ENCODE measurements at regions not wholly inside any gene's neighbourhood (a gene's known extent, or its start where the extent isn't known, plus 50 kb on each side); places are given as distances from the start of the nearest gene placed in this dataset.

- Histone ChIP-seq H4K20me1 (ENCODE audit: control insufficient read depth, extremely low read depth, insufficient read depth, low read length) (no peaks in the 10 kb centered on the region), H3K4me3 (ENCODE audit: control insufficient read depth in 2 of 3, extremely low read depth in 1 of 3, insufficient read depth in 2 of 3, low read depth in 1 of 3, low read length in 3 of 3) (no peak overlapping the region), H3K9me1 (ENCODE audit: control insufficient read depth, extremely low read depth, insufficient read depth, low read length) (no peaks in the 10 kb centered on the region), H3K79me2 (ENCODE audit: control insufficient read depth, insufficient read depth, low read length) (no peaks in the 10 kb centered on the region), H2AFZ (ENCODE audit: control insufficient read depth, low read length) (no peak overlapping the region), H3K9ac (ENCODE audit: control insufficient read depth, extremely low read depth, insufficient read depth, low read length) (no peak overlapping the region), H3K4me2 (ENCODE audit: control insufficient read depth, extremely low read depth, insufficient read depth, low read depth, low read length) (no peak overlapping the region), H3K27me3 (ENCODE audit: control insufficient read depth, extremely low read depth, insufficient read depth, low read length) (no peaks in the 10 kb centered on the region), H3K9me3 (ENCODE audit: control insufficient read depth, low read depth, low read length) (no peaks in the 10 kb centered on the region), H3K36me3 (ENCODE audit: control insufficient read depth in 2 of 2, extremely low read depth in 1 of 2, insufficient read depth in 2 of 2, low read length in 2 of 2) (no peaks in the 10 kb centered on the region), H3K4me1 (ENCODE audit: control insufficient read depth, extremely low read depth, insufficient read depth, low read length) (no peaks in the 10 kb centered on the region), H3K27ac (ENCODE audit: control insufficient read depth, insufficient read depth, low read length) (no peak overlapping the region)
- TF ChIP-seq EZH2 (IDR thresholded peaks at IDR 0.05; ENCODE audit: low read length) = no peak
- TF ChIP-seq CTCF (optimal IDR thresholded peaks at IDR 0.05 in 1 of 3, IDR thresholded peaks at IDR 0.05 in 1 of 3, conservative IDR thresholded peaks at IDR 0.05 in 1 of 3; ENCODE audit: extremely low read depth in 1 of 3, insufficient read depth in 2 of 3, low read length in 3 of 3) = no peak
- no peak for DNase-seq (ENCODE audit: low read depth, low spot score)
- dilution Hi-C loops (cut with MboI; ENCODE audit: extremely low pct_ligation_motif_present, low sequenced_read_pairs) = no loop called here
- FAIRE-seq = no peak
Measured at GRCh38 chr17:52673791-52674190, 515.3 kb upstream of the CA10 start.

- no peak for DNase-seq (ENCODE audit: low read depth, low spot score)
- no peaks in the 10 kb centered on the region for H3K4me1 ChIP-seq (ENCODE audit: control insufficient read depth, extremely low read depth, insufficient read depth, low read length)
- no peak for FAIRE-seq
- H3K27me3 ChIP-seq (ENCODE audit: control insufficient read depth, extremely low read depth, insufficient read depth, low read length) = no peaks in the 10 kb centered on the region
- no peaks in the 10 kb centered on the region for H3K36me3 ChIP-seq (ENCODE audit: control insufficient read depth in 2 of 2, extremely low read depth in 1 of 2, insufficient read depth in 2 of 2, low read length in 2 of 2)
- dilution Hi-C loops (cut with MboI; ENCODE audit: extremely low pct_ligation_motif_present, low sequenced_read_pairs) = no loop called here
- H3K4me3 ChIP-seq (ENCODE audit: control insufficient read depth in 2 of 3, extremely low read depth in 1 of 3, insufficient read depth in 2 of 3, low read depth in 1 of 3, low read length in 3 of 3) = no peak overlapping the region
- H3K27ac ChIP-seq (ENCODE audit: control insufficient read depth, insufficient read depth, low read length) = no peak overlapping the region
- TF ChIP-seq CTCF (optimal IDR thresholded peaks at IDR 0.05 in 1 of 3, IDR thresholded peaks at IDR 0.05 in 1 of 3, conservative IDR thresholded peaks at IDR 0.05 in 1 of 3; ENCODE audit: extremely low read depth in 1 of 3, insufficient read depth in 2 of 3, low read length in 3 of 3) (no peak), EZH2 (IDR thresholded peaks at IDR 0.05; ENCODE audit: low read length) (no peak)
- no peak overlapping the region for H3K4me2 ChIP-seq (ENCODE audit: control insufficient read depth, extremely low read depth, insufficient read depth, low read depth, low read length)
- H3K79me2 ChIP-seq (ENCODE audit: control insufficient read depth, insufficient read depth, low read length) = no peaks in the 10 kb centered on the region
- H3K9me1 ChIP-seq (ENCODE audit: control insufficient read depth, extremely low read depth, insufficient read depth, low read length) = no peaks in the 10 kb centered on the region
- no peaks in the 10 kb centered on the region for H4K20me1 ChIP-seq (ENCODE audit: control insufficient read depth, extremely low read depth, insufficient read depth, low read length)
- H3K9ac ChIP-seq (ENCODE audit: control insufficient read depth, extremely low read depth, insufficient read depth, low read length) = no peak overlapping the region
- no peaks in the 10 kb centered on the region for H3K9me3 ChIP-seq (ENCODE audit: control insufficient read depth, low read depth, low read length)
- no peak overlapping the region for H2AFZ ChIP-seq (ENCODE audit: control insufficient read depth, low read length)
Measured at GRCh38 chr17:52666264-52666663, 507.8 kb upstream of the CA10 start.
